Hindlimb muscle (tissue), 1 donor: ENCODE measurements at regions not wholly inside any gene's neighbourhood (a gene's known extent, or its start where the extent isn't known, plus 50 kb on each side); places are given as distances from the start of the nearest gene placed in this dataset.

Source experiments
- DNase-seq: peaks from one replicate; pipeline ENCODE4 v3.0.0-alpha.2; 2013

DNA sequence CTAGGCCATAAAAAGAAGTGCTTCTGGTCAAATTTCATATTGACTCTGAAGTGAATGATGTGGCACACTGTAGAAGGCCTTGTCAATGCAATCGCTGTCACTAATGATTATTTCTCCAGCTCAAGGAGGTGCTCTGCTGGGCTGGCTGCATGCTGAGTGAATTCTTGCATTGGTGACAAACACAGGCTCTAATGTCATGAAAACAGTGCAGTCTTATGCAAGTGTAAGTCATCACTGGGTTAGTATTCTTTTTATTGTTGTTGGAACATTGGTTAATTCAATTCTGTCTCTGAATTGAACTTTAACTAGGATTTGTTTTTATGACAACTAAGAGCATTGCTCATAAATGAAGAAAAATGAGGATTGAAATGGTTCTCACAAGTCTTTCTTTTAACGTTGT is 57.3 kb upstream of the CD180 start:
- DNase-seq = no peak

DNA sequence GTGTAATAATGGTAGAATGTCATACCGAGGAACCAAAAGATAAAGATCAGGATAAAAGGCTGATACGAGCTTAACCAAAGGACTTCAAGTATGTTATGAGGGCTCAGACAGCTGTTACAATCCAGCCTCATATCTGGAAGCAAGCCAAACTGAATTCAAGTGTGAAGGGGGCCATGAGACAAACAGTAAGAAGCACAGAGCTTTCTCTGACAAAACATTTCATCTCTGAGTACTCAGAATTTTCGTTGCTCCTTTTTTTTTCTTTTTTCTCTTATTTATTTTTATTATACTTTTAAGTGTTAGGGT is 52.9 kb upstream of the CD180 start:
- no peak for DNase-seq

DNA sequence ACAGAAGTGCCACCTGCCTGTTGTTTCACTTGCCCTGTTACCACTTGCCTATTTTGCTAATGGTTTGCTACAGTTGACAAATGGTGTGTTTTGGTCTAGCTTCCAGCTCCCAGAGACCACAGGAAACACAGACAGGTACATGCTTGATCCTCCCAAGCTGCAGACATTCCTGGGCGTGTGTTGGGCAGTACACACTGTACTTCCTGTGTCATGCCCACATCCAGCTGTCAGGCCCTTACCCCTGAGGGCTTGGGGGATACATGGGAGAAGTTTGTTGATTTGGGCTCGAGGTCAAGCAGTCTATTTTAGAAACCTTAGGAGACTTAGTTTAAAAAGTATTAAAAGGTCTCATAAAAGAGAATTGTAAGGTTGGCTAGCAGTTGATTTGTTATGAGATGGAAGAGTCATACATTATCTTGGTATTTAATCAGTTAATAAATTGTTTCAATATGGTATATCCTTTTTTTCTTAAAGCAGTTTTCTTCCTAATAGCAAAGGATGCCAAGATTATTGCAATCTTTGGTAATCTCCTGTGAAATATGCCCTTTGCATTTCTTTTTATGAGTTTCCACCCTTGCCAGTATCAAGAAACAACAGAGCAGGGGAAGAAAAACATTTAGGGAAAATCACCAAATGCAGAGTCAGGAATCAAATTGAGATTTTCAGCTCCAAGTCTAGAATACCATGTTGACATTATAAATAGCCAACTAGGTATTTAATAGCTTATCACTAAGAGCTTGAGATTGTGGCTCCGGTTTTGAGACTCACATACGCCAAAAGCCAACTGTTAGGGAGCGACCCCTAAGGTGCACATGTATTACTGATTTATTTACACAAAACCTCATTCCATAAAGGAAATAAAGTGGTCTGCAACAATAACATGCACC is 52.3 kb upstream of the CD180 start:
- DNase-seq = no peak

DNA sequence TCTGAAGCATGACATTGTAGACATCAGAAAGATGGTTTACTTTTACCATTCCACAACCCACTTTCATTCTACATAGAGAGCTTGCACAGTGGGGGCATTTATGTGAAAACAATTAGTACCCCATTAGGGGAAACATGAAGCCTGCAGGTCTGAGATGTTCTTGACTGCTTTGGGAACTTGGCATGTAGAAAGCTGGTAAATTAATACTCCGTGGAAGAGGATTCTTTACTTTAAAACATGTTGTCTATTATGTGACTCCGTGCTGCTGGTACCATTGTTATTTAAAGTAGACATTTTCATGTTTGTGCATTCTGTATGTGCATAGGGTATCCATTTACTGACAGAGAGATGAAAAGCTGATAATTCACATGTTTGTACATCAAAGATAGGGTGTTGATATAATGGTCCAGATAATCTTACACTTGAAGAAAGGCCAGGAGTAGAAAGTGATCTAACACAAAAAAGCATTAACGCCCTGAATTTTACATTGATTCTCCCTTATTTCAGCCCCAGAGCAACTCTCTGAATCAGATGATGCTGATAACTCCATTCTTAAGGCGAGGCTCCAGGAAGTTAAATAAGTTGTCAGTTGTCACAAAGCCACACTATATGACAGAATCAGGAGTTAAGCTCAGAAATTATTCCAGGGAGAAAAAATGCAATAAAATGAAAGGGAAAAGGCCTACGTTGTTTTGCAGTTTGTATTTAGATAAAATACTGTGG is 50.1 kb upstream of the CD180 start:
- no peak for DNase-seq
